Caco-2 (cell line): ENCODE measurements at regions not wholly inside any gene's neighbourhood (a gene's known extent, or its start where the extent isn't known, plus 50 kb on each side); places are given as distances from the start of the nearest gene placed in this dataset.

Experiments
- BruUV-seq: library from RNA; stranded (reverse); fragments of 400-500 nt; replicated peaks from 2 replicates; lab custom pipeline; 2021; lab: Mats Ljungman, UMichigan
- CTCF ChIA-PET: fragments of 300-600 bp; sonication (Branson Sonifier 250); formaldehyde crosslinking; loops from one replicate; lab custom pipeline; 2022; ENCODE audit warnings: antibody characterized with exemption; lab: Charles Lee
- POLR2A ChIA-PET: fragments of 300-600 bp; sonication (Branson Sonifier 250); formaldehyde crosslinking; loops from one replicate; lab custom pipeline; 2022; ENCODE audit warnings: antibody characterized with exemption; lab: Charles Lee
- DNase-seq, 2 experiments: peaks; one replicate each; pipeline versions ENCODE4 v3.0.0 to v3.0.0-alpha.2; 2020 to 2022
- H3K27me3 ChIP-seq: replicated peaks from 2 replicates; pipeline ENCODE4 v1.6.0; 2011; ENCODE audit warnings: low read length; ENCODE audit not compliant: control insufficient read depth, insufficient read depth
- H3K36me3 ChIP-seq: 2 replicates; pipeline ENCODE4 v1.5.1; 2011; ENCODE audit warnings: low read length; ENCODE audit not compliant: control insufficient read depth, insufficient read depth
- H3K4me1 ChIP-seq: fragments of 250-450 bp; sonication (Bioruptor Pico); 2 replicates; pipeline ENCODE4 v1.5.1; 2020; ENCODE audit warnings: mild to moderate bottlenecking
- H3K4me3 ChIP-seq: 2 replicates; pipeline ENCODE4 v1.5.1; 2011; ENCODE audit warnings: low read depth, mild to moderate bottlenecking, control low read depth, low read length
- H3K9me3 ChIP-seq: fragments of 250-450 bp; sonication (Bioruptor Pico); 2 replicates; pipeline ENCODE4 v1.5.1; 2020; ENCODE audit warnings: mild to moderate bottlenecking, moderate library complexity
- H3K27ac Mint-ChIP-seq: one replicate; pipeline ENCODE4 v1.8.0; 2022; ENCODE audit warnings: mixed read lengths; ENCODE audit not compliant: unreplicated experiment
- H3K27me3 Mint-ChIP-seq: one replicate; pipeline ENCODE4 v1.8.0; 2022; ENCODE audit warnings: mixed read lengths; ENCODE audit not compliant: insufficient read depth, unreplicated experiment
- H3K36me3 Mint-ChIP-seq: one replicate; pipeline ENCODE4 v1.8.0; 2022; ENCODE audit warnings: mild to moderate bottlenecking, mixed read lengths; ENCODE audit not compliant: insufficient read depth, unreplicated experiment
- H3K4me1 Mint-ChIP-seq: one replicate; pipeline ENCODE4 v1.8.0; 2022; ENCODE audit warnings: low read depth, mixed read lengths; ENCODE audit not compliant: unreplicated experiment
- H3K4me3 Mint-ChIP-seq: one replicate; pipeline ENCODE4 v1.8.0; 2022; ENCODE audit warnings: mild to moderate bottlenecking, moderate library complexity, mixed read lengths; ENCODE audit not compliant: unreplicated experiment
- H3K9me3 Mint-ChIP-seq: one replicate; pipeline ENCODE4 v1.8.0; 2022; ENCODE audit warnings: mixed read lengths; ENCODE audit not compliant: unreplicated experiment
- intact Hi-C: fragments of 100-400 bp; cut with micrococcal nuclease; formaldehyde crosslinking; loops from one replicate; pipeline ENCODE4 v1.10.0; 2022; ENCODE audit not compliant: unreplicated experiment
- TF ChIP-seq, protein P1 (sequence below), 2 experiments: fragments of 200-600 bp in 1 of 2; IDR thresholded peaks; 1 replicate in 1 of 2; 2 replicates in 1 of 2; pipeline versions ENCODE4 v1.5.1 to v1.8.0; 2011 to 2022; ENCODE audit warnings: antibody characterized with exemption in 1 of 2, control low read depth in 1 of 2, inconsistent platforms in 1 of 2, low read depth in 1 of 2, low read length in 1 of 2, mild to moderate bottlenecking in 1 of 2, moderate library complexity in 1 of 2; ENCODE audit not compliant: insufficient read depth in 1 of 2, severe bottlenecking in 1 of 2, unreplicated experiment in 1 of 2

DNA sequence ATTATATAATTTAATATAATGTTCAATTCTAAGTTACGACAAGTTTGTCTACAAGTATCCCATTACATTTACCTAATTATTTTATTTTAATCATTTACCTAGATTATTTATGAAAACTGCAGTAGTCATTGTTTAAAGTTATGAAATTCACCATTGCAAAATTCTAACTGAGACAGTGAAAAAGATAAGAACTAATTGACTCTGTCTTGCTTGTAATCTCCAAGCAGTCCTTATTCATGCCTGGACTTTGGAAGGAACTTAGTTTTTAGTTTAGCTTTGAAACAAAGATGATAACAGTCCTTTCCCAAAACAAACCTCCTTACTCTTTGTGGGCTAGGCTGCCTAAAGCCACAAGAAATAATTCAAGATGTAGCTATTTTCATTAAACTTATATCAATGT, 165.0 kb downstream of the SUCNR1 start:
- no TSS peak for BruUV-seq
- Histone ChIP-seq H3K4me3 (no peak overlapping the region), H3K27me3 (no peaks in the 10 kb centered on the region), H3K36me3 (no peaks in the 10 kb centered on the region), H3K4me1 (peaks cover 7% of the 10 kb centered on the region; the same call in 1 of the 2 replicates), H3K9me3 (peaks cover 35% of the 10 kb centered on the region)
- no peaks in the 10 kb centered on the region for H3K36me3 Mint-ChIP-seq
- H3K27me3 Mint-ChIP-seq, result no peaks in the 10 kb centered on the region
- POLR2A ChIA-PET, result no interaction called here
- H3K27ac Mint-ChIP-seq, result no peak overlapping the region
- TF ChIP-seq, protein P1, sequence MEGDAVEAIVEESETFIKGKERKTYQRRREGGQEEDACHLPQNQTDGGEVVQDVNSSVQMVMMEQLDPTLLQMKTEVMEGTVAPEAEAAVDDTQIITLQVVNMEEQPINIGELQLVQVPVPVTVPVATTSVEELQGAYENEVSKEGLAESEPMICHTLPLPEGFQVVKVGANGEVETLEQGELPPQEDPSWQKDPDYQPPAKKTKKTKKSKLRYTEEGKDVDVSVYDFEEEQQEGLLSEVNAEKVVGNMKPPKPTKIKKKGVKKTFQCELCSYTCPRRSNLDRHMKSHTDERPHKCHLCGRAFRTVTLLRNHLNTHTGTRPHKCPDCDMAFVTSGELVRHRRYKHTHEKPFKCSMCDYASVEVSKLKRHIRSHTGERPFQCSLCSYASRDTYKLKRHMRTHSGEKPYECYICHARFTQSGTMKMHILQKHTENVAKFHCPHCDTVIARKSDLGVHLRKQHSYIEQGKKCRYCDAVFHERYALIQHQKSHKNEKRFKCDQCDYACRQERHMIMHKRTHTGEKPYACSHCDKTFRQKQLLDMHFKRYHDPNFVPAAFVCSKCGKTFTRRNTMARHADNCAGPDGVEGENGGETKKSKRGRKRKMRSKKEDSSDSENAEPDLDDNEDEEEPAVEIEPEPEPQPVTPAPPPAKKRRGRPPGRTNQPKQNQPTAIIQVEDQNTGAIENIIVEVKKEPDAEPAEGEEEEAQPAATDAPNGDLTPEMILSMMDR (IDR thresholded peaks at IDR 0.05; ENCODE audit: insufficient read depth in 1 of 2, low read depth in 1 of 2, low read length in 1 of 2, severe bottlenecking in 1 of 2, unreplicated experiment in 1 of 2), result no peak
- peaks cover 15% of the 10 kb centered on the region for H3K9me3 Mint-ChIP-seq
- intact Hi-C loops, result loop anchor here (1.0 to 5.0 kb wide), 2 partner anchors 13 to 66 kb away; no protein-coding TSS in a partner anchor
- no peak for DNase-seq
- CTCF ChIA-PET, result no interaction called here
- no peaks in the 10 kb centered on the region for H3K4me1 Mint-ChIP-seq
- no peak overlapping the region for H3K4me3 Mint-ChIP-seq

DNA sequence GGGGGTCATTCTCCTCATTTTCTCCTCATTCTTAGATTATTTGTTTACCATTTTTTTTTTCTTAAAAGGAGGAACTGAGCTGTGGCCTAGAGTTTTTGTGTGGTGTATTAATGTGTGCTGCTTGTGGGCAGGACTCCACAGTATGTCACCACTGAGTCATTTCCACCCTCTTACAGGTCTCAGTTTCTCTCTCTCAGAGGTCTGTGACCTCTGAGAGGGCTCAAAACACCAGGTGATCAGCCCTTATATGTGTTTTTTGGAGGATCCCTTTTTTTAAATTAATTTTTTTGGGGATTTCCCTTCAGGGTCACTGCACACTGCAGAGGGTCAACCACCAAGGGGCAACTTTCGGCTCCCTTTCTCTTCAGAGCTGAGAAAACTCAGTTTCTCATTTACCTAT, 166.4 kb downstream of the SUCNR1 start:
- no peak for DNase-seq
- no peaks in the 10 kb centered on the region for H3K27me3 Mint-ChIP-seq
- Histone ChIP-seq H3K9me3 (peaks cover 39% of the 10 kb centered on the region), H3K4me1 (peaks cover 7% of the 10 kb centered on the region; the same call in 1 of the 2 replicates), H3K36me3 (no peaks in the 10 kb centered on the region), H3K27me3 (no peaks in the 10 kb centered on the region), H3K4me3 (no peak overlapping the region)
- ChIA-PET POLR2A (no interaction called here), CTCF (no interaction called here)
- H3K9me3 Mint-ChIP-seq, result peaks cover 18% of the 10 kb centered on the region
- no TSS peak for BruUV-seq
- no peaks in the 10 kb centered on the region for H3K36me3 Mint-ChIP-seq
- no peak overlapping the region for H3K27ac Mint-ChIP-seq
- intact Hi-C loops, result loop anchor here (5.0 kb wide), 1 partner anchor 68 kb away; no protein-coding TSS in a partner anchor
- H3K4me1 Mint-ChIP-seq, result no peaks in the 10 kb centered on the region
- H3K4me3 Mint-ChIP-seq, result no peak overlapping the region
- TF ChIP-seq, protein P1 (IDR thresholded peaks at IDR 0.05; ENCODE audit: insufficient read depth in 1 of 2, low read depth in 1 of 2, low read length in 1 of 2, severe bottlenecking in 1 of 2, unreplicated experiment in 1 of 2), result no peak

DNA sequence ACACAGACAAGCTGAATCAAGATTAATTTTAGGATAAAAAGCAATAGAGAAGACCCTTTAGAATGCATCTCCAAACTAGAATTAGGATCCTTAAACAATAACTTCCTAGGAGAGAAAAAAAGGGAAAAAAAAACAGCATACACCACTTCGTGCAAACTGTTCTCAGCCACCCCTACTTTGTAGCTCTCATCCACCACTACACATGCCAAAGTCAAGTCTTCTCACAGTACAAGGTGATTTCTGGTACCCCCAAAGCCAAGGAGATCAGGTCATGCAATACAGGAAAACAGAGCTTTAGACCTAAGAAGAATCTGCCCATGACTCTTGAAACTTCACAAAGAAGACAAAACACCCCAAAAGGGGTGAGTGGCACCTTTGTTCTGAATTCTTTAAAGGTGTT, 166.9 kb downstream of the SUCNR1 start:
- Mint-ChIP-seq H3K4me3 (no peak overlapping the region), H3K4me1 (no peaks in the 10 kb centered on the region), H3K36me3 (no peaks in the 10 kb centered on the region), H3K27me3 (no peaks in the 10 kb centered on the region), H3K9me3 (peaks cover 21% of the 10 kb centered on the region), H3K27ac (no peak overlapping the region)
- BruUV-seq, result no TSS peak
- no peaks in the 10 kb centered on the region for H3K27me3 ChIP-seq
- intact Hi-C loops, result no loop called here
- DNase-seq, result no peak
- CTCF ChIA-PET, result no interaction called here
- no peak overlapping the region for H3K4me3 ChIP-seq
- H3K4me1 ChIP-seq, result peaks cover 7% of the 10 kb centered on the region; the same call in 1 of the 2 replicates
- H3K36me3 ChIP-seq, result no peaks in the 10 kb centered on the region
- TF ChIP-seq, protein P1 (IDR thresholded peaks at IDR 0.05; ENCODE audit: insufficient read depth in 1 of 2, low read depth in 1 of 2, low read length in 1 of 2, severe bottlenecking in 1 of 2, unreplicated experiment in 1 of 2), result no peak
- POLR2A ChIA-PET, result no interaction called here
- peaks cover 40% of the 10 kb centered on the region for H3K9me3 ChIP-seq
